OCI-M1 (cell line): ENCODE measurements at regions not wholly inside any gene's neighbourhood (a gene's known extent, or its start where the extent isn't known, plus 50 kb on each side); places are given as distances from the start of the nearest gene placed in this dataset.
A peak's percentile ranks its signal among the peaks of the same experiment; 100 is the strongest.
"Not testable (repeated sequence)": the region's sequence is repeated elsewhere in the genome, so short reads cannot be mapped to it uniquely, and the experiment has no call there.

ENCODE experiments used
- DNase-seq: peaks from one replicate; lab custom pipeline; 2025; lab: John Stamatoyannopoulos, UW

GRCh38 chr9:75197561-75197960 is 109.2 kb downstream of the OSTF1 start:
- DNase-seq = no peak

- DNase-seq = no peak
These were observed 110.1 kb downstream of the OSTF1 start for GRCh38 chr9:75198436-75198835.

GRCh38 chr9:75200892-75201470 is 112.7 kb downstream of the OSTF1 start:
- DNase-seq = peak; percentile 81

GRCh38 chr9:75201480-75202209 is 113.3 kb downstream of the OSTF1 start:
- no peak for DNase-seq

GRCh38 chr9:75207997-75208396 is 119.7 kb downstream of the OSTF1 start:
- not testable (repeated sequence) for DNase-seq

GRCh38 chr9:75210215-75210614 is 121.9 kb downstream of the OSTF1 start:
- DNase-seq = no peak

- no peak for DNase-seq
These were observed 125.5 kb downstream of the OSTF1 start for GRCh38 chr9:75213765-75214164.

- DNase-seq = peak; percentile 62
These were observed 138.3 kb downstream of the OSTF1 start for GRCh38 chr9:75226403-75227139.

- DNase-seq = no peak
These were observed 140.6 kb downstream of the OSTF1 start for GRCh38 chr9:75228893-75229292.

GRCh38 chr9:75229605-75230332 is 141.5 kb downstream of the OSTF1 start:
- no peak for DNase-seq

GRCh38 chr9:75230469-75230868 is 142.2 kb downstream of the OSTF1 start:
- DNase-seq = no peak

GRCh38 chr9:75231167-75231566 is 142.9 kb downstream of the OSTF1 start:
- no peak for DNase-seq

GRCh38 chr9:75233011-75233410 is 144.7 kb downstream of the OSTF1 start:
- DNase-seq = no peak

GRCh38 chr9:75235632-75236031 is 147.3 kb downstream of the OSTF1 start:
- no peak for DNase-seq

GRCh38 chr9:75238311-75238976 is 150.1 kb downstream of the OSTF1 start:
- peak; percentile 87 for DNase-seq

- DNase-seq = peak; percentile 41
These were observed 150.9 kb downstream of the OSTF1 start for GRCh38 chr9:75239176-75239575.

GRCh38 chr9:75242426-75242825 is 154.1 kb downstream of the OSTF1 start:
- peak; percentile 45 for DNase-seq

GRCh38 chr9:75246949-75247348 is 158.6 kb downstream of the OSTF1 start:
- no peak for DNase-seq

- peak; percentile 76 for DNase-seq
These were observed 177.2 kb downstream of the OSTF1 start for GRCh38 chr9:75265525-75265972.

GRCh38 chr9:75269197-75269596 is 180.9 kb downstream of the OSTF1 start:
- DNase-seq = peak; percentile 2

GRCh38 chr9:75273055-75273454 is 184.7 kb downstream of the OSTF1 start:
- not testable (repeated sequence) for DNase-seq

- no peak for DNase-seq
These were observed 186.5 kb downstream of the OSTF1 start for GRCh38 chr9:75274781-75275180.
